ENCODE measurements at regions not wholly inside any gene's neighbourhood (a gene's known extent, or its start where the extent isn't known, plus 50 kb on each side); places are given as distances from the start of the nearest gene placed in this dataset.

GRCh38 chr14:22417914-22418313 is 171.1 kb downstream of the DAD1 start:
- TF ChIP-seq, protein P1, sequence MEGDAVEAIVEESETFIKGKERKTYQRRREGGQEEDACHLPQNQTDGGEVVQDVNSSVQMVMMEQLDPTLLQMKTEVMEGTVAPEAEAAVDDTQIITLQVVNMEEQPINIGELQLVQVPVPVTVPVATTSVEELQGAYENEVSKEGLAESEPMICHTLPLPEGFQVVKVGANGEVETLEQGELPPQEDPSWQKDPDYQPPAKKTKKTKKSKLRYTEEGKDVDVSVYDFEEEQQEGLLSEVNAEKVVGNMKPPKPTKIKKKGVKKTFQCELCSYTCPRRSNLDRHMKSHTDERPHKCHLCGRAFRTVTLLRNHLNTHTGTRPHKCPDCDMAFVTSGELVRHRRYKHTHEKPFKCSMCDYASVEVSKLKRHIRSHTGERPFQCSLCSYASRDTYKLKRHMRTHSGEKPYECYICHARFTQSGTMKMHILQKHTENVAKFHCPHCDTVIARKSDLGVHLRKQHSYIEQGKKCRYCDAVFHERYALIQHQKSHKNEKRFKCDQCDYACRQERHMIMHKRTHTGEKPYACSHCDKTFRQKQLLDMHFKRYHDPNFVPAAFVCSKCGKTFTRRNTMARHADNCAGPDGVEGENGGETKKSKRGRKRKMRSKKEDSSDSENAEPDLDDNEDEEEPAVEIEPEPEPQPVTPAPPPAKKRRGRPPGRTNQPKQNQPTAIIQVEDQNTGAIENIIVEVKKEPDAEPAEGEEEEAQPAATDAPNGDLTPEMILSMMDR (IDR thresholded peaks at IDR 0.05 in 8 of 11, conservative IDR thresholded peaks at IDR 0.05 in 3 of 11), result no peak
- no peak for TF ChIP-seq POLR2A (IDR thresholded peaks at IDR 0.05)
